ENCODE measurements at regions not wholly inside any gene's neighbourhood (a gene's known extent, or its start where the extent isn't known, plus 50 kb on each side); places are given as distances from the start of the nearest gene placed in this dataset.

DNA sequence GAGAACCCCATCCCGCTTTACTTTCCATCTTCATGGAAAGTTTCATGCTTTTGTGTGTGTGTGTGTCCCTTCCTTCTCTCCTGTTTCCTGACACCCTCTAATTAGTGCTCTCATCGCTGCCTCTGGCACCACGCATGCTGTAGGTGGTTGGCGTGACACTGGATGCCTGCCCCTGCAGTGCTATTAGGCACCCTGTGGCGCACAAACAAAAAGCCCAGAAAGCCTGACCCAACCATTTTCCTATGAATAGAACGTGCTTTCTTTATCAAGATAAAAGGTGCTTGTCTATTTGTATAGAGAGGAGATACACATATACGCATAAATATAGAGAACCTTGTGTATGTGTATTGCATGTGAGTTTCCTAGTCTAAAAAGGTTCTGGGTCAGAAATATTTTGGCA lies 120.8 kb upstream of the CDCA7L start:
- Mint-ChIP-seq H3K27ac (ENCODE audit: unreplicated experiment) (no peak overlapping the region), H3K4me3 (ENCODE audit: unreplicated experiment) (no peak overlapping the region)

DNA sequence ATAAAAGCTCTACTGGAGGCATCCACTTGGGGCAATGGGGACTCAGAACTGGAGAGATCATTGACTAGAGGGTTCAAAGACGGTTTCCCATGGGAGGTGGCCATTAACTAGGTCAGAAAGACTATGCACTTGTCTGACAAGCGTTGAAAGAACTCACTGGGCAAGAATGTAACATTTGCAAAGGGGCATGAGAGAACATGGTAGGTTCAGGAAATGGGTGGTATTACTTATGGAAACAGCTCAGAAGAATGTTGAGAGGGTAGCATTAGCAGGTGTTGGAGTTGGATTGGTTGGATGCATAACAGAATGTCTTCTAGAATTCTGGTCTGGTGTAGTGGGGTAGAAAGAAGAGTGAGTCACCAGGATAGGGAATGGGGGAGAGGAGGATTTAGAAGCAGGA lies 119.1 kb upstream of the CDCA7L start:
- H3K4me1 Mint-ChIP-seq (ENCODE audit: low read depth), result peaks cover 9% of the 10 kb centered on the region
- no peak for DNase-seq (ENCODE audit: low spot score)
- TF ChIP-seq, protein P1, sequence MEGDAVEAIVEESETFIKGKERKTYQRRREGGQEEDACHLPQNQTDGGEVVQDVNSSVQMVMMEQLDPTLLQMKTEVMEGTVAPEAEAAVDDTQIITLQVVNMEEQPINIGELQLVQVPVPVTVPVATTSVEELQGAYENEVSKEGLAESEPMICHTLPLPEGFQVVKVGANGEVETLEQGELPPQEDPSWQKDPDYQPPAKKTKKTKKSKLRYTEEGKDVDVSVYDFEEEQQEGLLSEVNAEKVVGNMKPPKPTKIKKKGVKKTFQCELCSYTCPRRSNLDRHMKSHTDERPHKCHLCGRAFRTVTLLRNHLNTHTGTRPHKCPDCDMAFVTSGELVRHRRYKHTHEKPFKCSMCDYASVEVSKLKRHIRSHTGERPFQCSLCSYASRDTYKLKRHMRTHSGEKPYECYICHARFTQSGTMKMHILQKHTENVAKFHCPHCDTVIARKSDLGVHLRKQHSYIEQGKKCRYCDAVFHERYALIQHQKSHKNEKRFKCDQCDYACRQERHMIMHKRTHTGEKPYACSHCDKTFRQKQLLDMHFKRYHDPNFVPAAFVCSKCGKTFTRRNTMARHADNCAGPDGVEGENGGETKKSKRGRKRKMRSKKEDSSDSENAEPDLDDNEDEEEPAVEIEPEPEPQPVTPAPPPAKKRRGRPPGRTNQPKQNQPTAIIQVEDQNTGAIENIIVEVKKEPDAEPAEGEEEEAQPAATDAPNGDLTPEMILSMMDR (IDR thresholded peaks at IDR 0.05), result no peak
- H3K4me3 Mint-ChIP-seq (ENCODE audit: unreplicated experiment), result no peak overlapping the region
- H3K27me3 Mint-ChIP-seq (ENCODE audit: low read depth), result peaks cover 16% of the 10 kb centered on the region
- no peaks in the 10 kb centered on the region for H3K9me3 Mint-ChIP-seq (ENCODE audit: low read depth)
- no peak overlapping the region for H3K27ac Mint-ChIP-seq (ENCODE audit: unreplicated experiment)
- H3K36me3 Mint-ChIP-seq (ENCODE audit: low read depth), result peaks cover 2% of the 10 kb centered on the region

More for the DNA sequence above, 120.8 kb upstream of the CDCA7L start:
- Mint-ChIP-seq H3K4me1 (ENCODE audit: low read depth) (peaks cover 7% of the 10 kb centered on the region), H3K27me3 (ENCODE audit: low read depth) (peaks cover 16% of the 10 kb centered on the region), H3K9me3 (ENCODE audit: low read depth) (no peaks in the 10 kb centered on the region), H3K36me3 (ENCODE audit: low read depth) (peaks cover 2% of the 10 kb centered on the region)
- DNase-seq (ENCODE audit: low spot score), result no peak
- TF ChIP-seq, protein P1 (IDR thresholded peaks at IDR 0.05), result no peak

DNA sequence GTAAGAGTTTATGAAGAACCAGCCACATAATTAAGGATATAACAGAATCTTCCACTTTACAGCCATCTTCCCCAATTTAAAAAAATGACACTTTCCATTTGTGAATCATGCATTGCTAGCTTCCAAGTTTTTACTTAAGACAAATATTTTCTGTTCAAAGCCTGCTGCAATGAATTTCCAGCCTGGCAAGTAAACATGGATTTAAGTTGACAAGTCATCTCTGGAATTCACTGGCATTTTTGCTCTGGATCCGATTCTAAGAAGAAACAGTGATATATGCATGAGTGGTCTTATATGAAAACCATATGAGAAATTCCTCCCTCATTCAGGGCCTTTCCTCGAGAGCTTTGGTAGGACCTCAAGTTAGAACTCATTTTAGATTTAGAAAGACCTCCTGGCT lies 116.1 kb upstream of the CDCA7L start:
- no peak for DNase-seq (ENCODE audit: low spot score)
- Mint-ChIP-seq H3K36me3 (ENCODE audit: low read depth) (no peaks in the 10 kb centered on the region), H3K27me3 (ENCODE audit: low read depth) (peaks cover 3% of the 10 kb centered on the region), H3K4me1 (ENCODE audit: low read depth) (peaks cover 9% of the 10 kb centered on the region), H3K9me3 (ENCODE audit: low read depth) (no peaks in the 10 kb centered on the region), H3K27ac (ENCODE audit: unreplicated experiment) (no peak overlapping the region), H3K4me3 (ENCODE audit: unreplicated experiment) (no peak overlapping the region)
- TF ChIP-seq, protein P1 (IDR thresholded peaks at IDR 0.05), result no peak

DNA sequence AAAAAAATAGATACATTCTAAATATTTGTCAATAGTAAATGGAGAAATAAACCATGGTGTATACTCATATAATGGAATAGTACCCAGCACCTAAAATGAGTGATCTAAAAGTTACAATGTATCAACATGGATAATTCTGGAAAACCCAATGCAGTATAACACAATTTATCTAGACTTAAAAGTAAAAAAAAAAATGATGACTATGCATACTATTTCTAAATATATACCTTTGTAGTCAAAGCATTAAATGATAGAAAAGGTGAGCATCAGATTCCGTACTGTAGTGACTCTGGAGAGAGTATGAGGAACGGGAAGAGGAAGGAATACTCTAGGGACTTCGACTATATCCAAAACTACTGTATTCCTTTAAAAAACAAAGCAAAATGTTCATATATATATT lies 115.2 kb upstream of the CDCA7L start:
- peaks cover 3% of the 10 kb centered on the region for H3K27me3 Mint-ChIP-seq (ENCODE audit: low read depth)
- no peak overlapping the region for H3K4me3 Mint-ChIP-seq (ENCODE audit: unreplicated experiment)
- H3K36me3 Mint-ChIP-seq (ENCODE audit: low read depth), result no peaks in the 10 kb centered on the region
- TF ChIP-seq, protein P1 (IDR thresholded peaks at IDR 0.05), result no peak
- H3K27ac Mint-ChIP-seq (ENCODE audit: unreplicated experiment), result no peak overlapping the region
- H3K4me1 Mint-ChIP-seq (ENCODE audit: low read depth), result peaks cover 9% of the 10 kb centered on the region
- no peak for DNase-seq (ENCODE audit: low spot score)
- no peaks in the 10 kb centered on the region for H3K9me3 Mint-ChIP-seq (ENCODE audit: low read depth)

DNA sequence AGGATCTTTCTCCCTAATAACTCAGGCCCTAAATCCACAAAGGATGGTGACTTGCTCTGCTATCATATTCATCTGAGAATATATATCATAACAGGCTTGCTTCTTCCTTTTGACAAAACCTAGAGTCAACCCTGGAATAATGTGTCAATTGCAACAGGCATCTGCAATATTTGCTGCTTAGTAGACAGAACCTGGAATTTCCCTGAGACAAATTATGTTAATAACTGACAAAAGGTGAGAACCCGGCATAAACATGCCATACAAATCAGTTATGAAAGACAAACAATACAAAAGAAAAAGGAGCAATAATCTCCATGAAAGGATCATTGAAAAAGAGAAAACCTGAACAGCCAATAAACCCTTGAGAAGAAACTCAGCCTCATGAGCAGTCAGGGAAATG lies 114.5 kb upstream of the CDCA7L start:
- H3K36me3 Mint-ChIP-seq (ENCODE audit: low read depth), result no peaks in the 10 kb centered on the region
- TF ChIP-seq, protein P1 (IDR thresholded peaks at IDR 0.05), result no peak
- H3K4me1 Mint-ChIP-seq (ENCODE audit: low read depth), result peaks cover 9% of the 10 kb centered on the region
- no peak for DNase-seq (ENCODE audit: low spot score)
- no peaks in the 10 kb centered on the region for H3K9me3 Mint-ChIP-seq (ENCODE audit: low read depth)
- H3K4me3 Mint-ChIP-seq (ENCODE audit: unreplicated experiment), result no peak overlapping the region
- no peak overlapping the region for H3K27ac Mint-ChIP-seq (ENCODE audit: unreplicated experiment)
- peaks cover 5% of the 10 kb centered on the region for H3K27me3 Mint-ChIP-seq (ENCODE audit: low read depth)
